HG03039 (cell line): ENCODE measurements at regions not wholly inside any gene's neighbourhood (a gene's known extent, or its start where the extent isn't known, plus 50 kb on each side); places are given as distances from the start of the nearest gene placed in this dataset.
A peak's percentile ranks its signal among the peaks of the same experiment; 100 is the strongest.
"Not testable (repeated sequence)": the region's sequence is repeated elsewhere in the genome, so short reads cannot be mapped to it uniquely, and the experiment has no call there.

Experiments
- ATAC-seq: cut with Tn5 transposase; IDR thresholded peaks from one replicate; pipeline ENCODE4 v1.9.1; 2021; ENCODE audit warnings: mild to moderate bottlenecking, moderate library complexity; ENCODE audit not compliant: unreplicated experiment

DNA sequence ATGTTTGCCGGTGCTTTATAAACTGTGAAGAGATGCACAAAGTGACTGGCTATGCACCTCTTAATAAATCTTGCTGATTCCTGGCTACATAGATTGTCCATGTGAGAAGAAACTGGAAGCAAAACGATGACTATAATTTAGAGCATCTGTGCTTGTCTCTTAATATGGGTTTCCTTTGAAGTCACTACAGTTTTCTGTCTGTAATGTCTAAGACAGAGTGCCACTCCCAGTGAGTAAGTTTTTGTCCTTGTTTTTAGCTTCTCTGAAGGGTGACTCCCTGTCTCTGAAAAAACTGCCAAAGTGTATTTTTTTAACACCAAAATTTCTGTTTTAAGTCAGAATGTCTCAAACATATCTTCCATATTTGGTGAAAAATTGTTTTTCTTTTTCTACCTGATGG, 175.1 kb downstream of the FASLG start:
- ATAC-seq: no peak

- no peak for ATAC-seq
Observed at GRCh38 chr1:172834609-172835008, 175.7 kb downstream of the FASLG start.

DNA sequence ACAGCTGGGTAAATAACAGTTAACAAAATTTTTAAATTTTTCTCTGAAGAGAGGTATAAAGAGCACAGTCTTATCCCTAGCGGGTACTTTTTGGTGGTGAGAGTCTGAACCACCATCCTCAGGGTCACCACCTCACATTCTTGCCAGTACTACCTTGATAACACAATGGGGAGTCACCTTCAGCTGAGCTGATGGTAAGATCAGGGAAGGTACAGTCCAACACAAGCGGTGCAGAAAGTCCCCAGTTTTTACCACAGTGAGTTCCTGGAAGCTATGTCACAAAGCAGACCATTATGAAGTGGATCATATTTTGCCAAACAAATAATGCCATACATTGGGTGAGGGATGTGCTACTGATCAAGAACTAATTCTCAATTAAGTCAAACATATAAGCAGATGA, 176.9 kb downstream of the FASLG start:
- ATAC-seq: no peak

GRCh38 chr1:172837816-172838679, 179.1 kb downstream of the FASLG start:
- ATAC-seq: no peak

DNA sequence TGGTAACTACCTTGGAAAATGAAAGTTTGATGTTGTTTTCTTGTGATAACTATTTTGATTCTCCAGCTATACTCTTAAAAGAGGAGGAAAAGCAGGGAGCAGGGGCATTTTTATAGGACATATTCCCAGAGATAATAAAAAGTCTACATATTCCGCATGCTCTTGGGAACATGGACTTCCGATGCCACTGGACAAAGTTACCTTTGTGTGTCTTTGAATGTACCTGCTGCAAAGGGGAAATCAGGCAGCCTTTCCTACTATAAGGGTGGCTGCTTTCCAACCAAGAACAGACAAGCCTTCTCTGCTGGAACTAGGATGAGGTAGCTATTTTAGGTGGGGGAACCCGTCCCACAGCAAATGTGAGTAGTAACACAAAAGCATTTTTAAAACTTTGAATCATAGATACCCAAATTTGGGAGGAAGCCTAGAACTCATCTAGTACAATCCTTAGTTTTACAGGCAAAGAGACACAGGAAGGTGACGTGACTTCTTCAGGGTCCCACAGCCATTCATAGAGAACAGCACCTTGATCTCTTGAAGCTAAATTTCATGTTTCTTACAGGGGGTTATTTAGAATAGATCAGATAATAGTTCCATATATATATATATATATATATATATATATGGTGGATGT, 179.9 kb downstream of the FASLG start:
- ATAC-seq: no peak

GRCh38 chr1:172839639-172840038, 180.7 kb downstream of the FASLG start:
- not testable (repeated sequence) for ATAC-seq

DNA sequence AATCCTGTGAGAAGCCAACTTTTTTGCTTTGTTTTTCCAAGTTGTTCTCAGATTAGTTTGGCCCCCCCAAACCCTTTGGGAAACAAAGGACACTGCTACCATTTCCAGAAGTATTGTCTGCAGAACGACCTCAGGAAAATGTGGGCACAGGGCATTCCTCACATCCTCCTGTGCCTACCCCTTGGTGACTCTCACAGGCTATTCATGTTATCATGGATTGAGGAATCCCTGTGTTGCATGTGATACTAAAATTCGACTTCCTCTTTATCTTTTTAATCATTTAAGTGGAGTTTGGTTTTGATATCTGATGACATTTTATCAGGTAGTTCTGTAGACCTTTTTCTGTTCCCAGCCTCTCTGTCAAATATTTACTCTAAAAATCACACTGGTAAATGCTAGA, 184.5 kb downstream of the FASLG start:
- ATAC-seq: no peak

DNA sequence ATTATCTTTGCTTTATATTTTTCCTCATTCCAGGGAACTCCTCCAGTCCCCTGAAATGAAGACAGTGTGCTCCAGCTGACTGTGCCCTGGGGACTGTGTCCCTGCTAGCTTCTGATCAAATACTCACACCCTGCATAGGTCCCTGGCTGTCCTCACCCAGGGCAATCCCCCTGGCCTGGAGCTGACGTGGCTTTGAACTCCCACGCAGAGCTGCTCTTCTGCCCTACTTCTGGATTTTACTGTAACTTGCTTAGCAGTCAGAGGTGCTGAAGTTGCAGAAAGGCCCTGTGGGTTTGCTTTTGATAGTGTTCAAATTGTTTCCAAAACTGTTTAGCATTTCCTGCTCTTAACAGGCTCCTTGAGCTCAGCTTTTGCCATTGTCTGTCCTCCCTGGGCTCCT, 186.5 kb downstream of the FASLG start:
- ATAC-seq: peak; percentile 67

DNA sequence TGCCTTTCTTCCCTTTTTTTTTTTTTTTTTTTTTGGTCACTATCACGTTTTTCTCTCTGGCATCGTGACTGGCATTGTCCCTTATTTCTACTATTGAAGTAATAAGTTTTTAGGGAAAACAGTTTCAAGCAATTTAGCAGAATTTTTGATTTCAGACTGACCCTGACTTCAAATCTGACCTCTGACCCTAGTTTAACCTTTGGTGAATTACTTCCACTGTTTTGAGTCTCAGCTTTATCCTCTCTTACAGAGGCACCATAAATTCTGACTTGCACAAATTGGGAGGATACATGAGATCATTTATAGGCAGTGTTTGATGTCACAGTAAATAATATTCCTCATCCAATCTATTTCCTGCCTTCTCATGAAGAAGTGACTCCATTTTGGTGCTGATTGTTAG, 187.0 kb downstream of the FASLG start:
- ATAC-seq: no peak

- ATAC-seq: not testable (repeated sequence)
Observed at GRCh38 chr1:172847814-172848213, 188.9 kb downstream of the FASLG start.

GRCh38 chr1:172849653-172850052, 190.8 kb downstream of the FASLG start:
- ATAC-seq: no peak

GRCh38 chr1:172851077-172851476, 192.2 kb downstream of the FASLG start:
- ATAC-seq: no peak

DNA sequence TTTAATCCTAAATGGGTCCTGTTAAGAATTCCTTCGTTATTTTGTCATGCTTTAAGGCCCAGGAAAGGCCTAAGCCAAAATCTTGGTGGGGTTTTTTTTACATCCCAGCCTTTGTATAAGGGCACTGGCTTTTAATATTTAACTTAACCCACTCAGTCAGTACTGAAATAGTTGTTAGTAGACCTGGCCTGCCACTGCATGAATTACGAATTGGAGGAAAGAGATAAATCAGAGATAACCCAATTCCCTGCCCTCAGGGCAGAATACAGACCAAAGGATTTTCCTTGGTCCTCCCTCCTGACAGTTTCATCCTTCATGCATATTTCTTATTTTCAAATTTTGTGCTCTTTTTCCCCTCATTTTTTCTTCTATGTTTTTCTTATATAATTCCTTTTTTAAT, 193.0 kb downstream of the FASLG start:
- ATAC-seq: no peak

- ATAC-seq: not testable (repeated sequence)
Observed at GRCh38 chr1:172855983-172856382, 194.8 kb downstream of the TNFSF18 start.

DNA sequence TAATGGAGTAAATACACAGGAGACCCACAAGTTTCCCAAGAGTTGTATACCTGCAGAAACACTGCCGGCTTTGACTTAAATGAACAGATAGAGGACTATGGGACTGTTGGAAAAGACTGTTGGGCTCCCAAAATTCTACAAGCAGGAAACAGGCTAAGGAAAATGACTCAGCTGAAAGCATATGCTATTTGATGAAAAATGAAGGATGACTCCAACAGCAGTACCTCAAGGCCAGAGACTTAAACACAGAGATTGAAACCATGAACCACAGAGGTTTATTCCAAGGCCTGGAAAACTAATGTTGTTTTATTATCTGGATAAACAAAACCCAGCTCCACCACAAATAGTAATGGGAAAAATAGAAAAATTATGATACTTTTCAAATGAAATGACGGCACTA, 187.7 kb downstream of the TNFSF18 start:
- ATAC-seq: no peak

GRCh38 chr1:172867216-172867818, 183.4 kb downstream of the TNFSF18 start:
- no peak for ATAC-seq

DNA sequence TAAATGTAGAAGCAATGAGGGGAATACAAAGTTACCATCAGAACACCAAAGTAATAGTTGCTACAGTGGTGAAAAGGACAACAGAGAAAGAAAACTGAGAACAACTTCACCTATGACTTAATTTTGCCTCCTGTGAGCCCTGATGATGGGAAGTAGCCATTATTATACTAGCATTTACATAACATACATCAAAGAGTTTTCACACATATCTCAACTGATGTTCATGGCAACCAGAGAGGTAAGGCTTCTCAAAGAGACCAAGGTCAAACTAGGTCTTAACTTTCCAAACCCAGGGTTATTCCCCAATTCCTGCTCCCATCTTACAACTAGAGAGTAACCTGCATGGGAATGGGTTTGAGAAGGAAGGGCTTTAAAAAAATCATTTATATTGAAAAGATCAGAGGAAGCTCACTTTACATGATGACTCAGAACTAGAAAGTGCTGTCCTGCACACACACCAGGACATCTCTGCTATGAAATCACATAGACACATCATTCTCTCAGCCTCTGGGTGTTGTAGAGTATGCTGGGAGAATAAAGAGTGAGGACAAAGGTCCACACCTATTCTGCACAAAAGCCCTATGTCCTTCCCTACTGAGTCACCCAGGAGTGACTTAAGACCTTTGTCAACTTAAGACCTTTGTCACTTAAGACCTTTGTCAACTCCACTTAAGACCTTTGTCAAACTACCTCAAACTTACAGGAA, 179.7 kb downstream of the TNFSF18 start:
- ATAC-seq: no peak

GRCh38 chr1:172874950-172875349, 175.8 kb downstream of the TNFSF18 start:
- ATAC-seq: no peak

- no peak for ATAC-seq
Observed at GRCh38 chr1:172875892-172876291, 174.8 kb downstream of the TNFSF18 start.

- ATAC-seq: no peak
Observed at GRCh38 chr1:172882385-172882784, 168.4 kb downstream of the TNFSF18 start.

DNA sequence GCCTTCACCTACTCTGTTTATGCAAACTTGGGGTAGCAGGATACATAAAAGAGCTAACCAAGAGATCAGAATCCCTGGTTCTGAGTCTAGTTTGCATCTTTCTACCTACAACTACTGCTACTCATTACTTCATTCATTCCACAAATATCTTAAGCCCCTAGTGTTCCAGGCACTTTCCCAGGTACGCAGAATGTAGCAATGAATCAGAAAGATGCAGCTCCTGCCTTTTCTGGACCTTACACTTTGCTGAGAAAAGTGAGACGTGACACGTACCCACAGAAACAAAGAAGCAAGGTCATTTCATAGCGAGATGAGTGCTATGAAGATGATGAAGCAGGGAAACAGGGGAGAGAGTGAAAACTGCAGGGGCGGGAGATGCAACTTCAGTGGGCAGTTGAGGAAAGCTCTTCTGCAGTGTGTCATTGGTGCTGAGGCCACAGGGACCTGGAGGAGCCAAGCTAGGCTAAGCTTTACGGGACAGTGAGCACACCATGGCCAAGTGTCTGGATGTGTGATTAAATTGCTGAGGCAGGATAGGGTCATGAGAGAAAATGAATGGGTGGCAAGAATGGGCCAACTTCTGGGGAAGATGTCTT, 167.9 kb downstream of the TNFSF18 start:
- ATAC-seq: no peak
